HL-60 (cell line): ENCODE measurements at regions not wholly inside any gene's neighbourhood (a gene's known extent, or its start where the extent isn't known, plus 50 kb on each side); places are given as distances from the start of the nearest gene placed in this dataset.

Experiments used
- CTCF ChIP-seq: IDR thresholded peaks from one replicate; pipeline ENCODE4 v1.5.1; 2011; ENCODE audit warnings: low read length, control low read depth, inconsistent platforms; ENCODE audit not compliant: insufficient read depth
- REST ChIP-seq: IDR thresholded peaks from 2 replicates; pipeline ENCODE4 v1.6.1; 2012; ENCODE audit warnings: low read depth; ENCODE audit not compliant: insufficient replicate concordance

- TF ChIP-seq CTCF, result no peak
- TF ChIP-seq REST, result no peak
Measured at GRCh38 chr6:140540743-140541142, 1166.3 kb upstream of the CITED2 start.
